IMR-90 (cell line): ENCODE measurements at regions not wholly inside any gene's neighbourhood (a gene's known extent, or its start where the extent isn't known, plus 50 kb on each side); places are given as distances from the start of the nearest gene placed in this dataset.

Experiments used
- ATAC-seq: fragments of 200-7000 bp; cut with Tn5 transposase; 2 replicates; pipeline ENCODE4 v1.9.1; 2020; ENCODE audit warnings: low read depth, mild to moderate bottlenecking, moderate library complexity
- BruUV-seq: library from RNA; stranded (reverse); fragments of 400-500 nt; replicated peaks from 2 replicates; lab custom pipeline; 2021; lab: Mats Ljungman, UMichigan
- CTCF ChIA-PET: fragments of 300-600 bp; formaldehyde crosslinking; extraction: SDS; loops from one replicate; lab custom pipeline; 2021; ENCODE audit warnings: antibody characterized with exemption; lab: Yijun Ruan, JAX
- POLR2A ChIA-PET: fragments of 300-600 bp; sonication (Branson Sonifier 250); formaldehyde crosslinking; loops from one replicate; lab custom pipeline; 2022; ENCODE audit warnings: antibody characterized with exemption; ENCODE audit not compliant: unreplicated experiment; lab: Charles Lee
- DNase-seq: peaks from one replicate; pipeline ENCODE4 v3.0.0; 2013
- H2AFZ ChIP-seq: replicated peaks from 2 replicates; pipeline ENCODE3; 2013; ENCODE audit warnings: low read length, mild to moderate bottlenecking; ENCODE audit not compliant: poor library complexity
- H2AK5ac ChIP-seq: 2 replicates; pipeline ENCODE4 v1.6.1; 2013; ENCODE audit warnings: low read depth, low read length, inconsistent platforms
- H2AK9ac ChIP-seq: replicated peaks from 2 replicates; pipeline ENCODE3; 2013; ENCODE audit warnings: mild to moderate bottlenecking, low read depth, low read length, moderate library complexity; ENCODE audit not compliant: poor library complexity
- H2BK120ac ChIP-seq: 2 replicates; pipeline ENCODE4 v1.6.1; 2013; ENCODE audit warnings: low read depth, low read length, inconsistent platforms
- H2BK15ac ChIP-seq: 3 replicates; pipeline ENCODE4 v1.6.1; 2013; ENCODE audit warnings: low read depth, low read length, inconsistent platforms
- H2BK20ac ChIP-seq: 2 replicates; pipeline ENCODE4 v1.6.1; 2013; ENCODE audit warnings: low read depth, mild to moderate bottlenecking, inconsistent platforms, low read length, moderate library complexity
- H2BK5ac ChIP-seq: 2 replicates; pipeline ENCODE4 v1.6.1; 2013; ENCODE audit warnings: mild to moderate bottlenecking, low read depth, low read length, inconsistent platforms; ENCODE audit not compliant: poor library complexity, severe bottlenecking
- H3K14ac ChIP-seq: replicated peaks from 2 replicates; pipeline ENCODE4 v1.6.1; 2013; ENCODE audit warnings: low read depth, low read length, inconsistent platforms
- H3K18ac ChIP-seq: 2 replicates; pipeline ENCODE4 v1.6.1; 2013; ENCODE audit warnings: low read depth, low read length, control low read depth
- H3K23ac ChIP-seq: 2 replicates; pipeline ENCODE4 v1.6.1; 2013; ENCODE audit warnings: low read depth, low read length, inconsistent platforms
- H3K27ac ChIP-seq: 2 replicates; pipeline ENCODE4 v1.5.1; 2013; ENCODE audit warnings: mild to moderate bottlenecking, control low read depth, low read length; ENCODE audit not compliant: insufficient read depth
- H3K27me3 ChIP-seq: 2 replicates; pipeline ENCODE4 v1.6.1; 2013; ENCODE audit warnings: low read length; ENCODE audit not compliant: control insufficient read depth, insufficient read depth
- H3K36me3 ChIP-seq: 2 replicates; pipeline ENCODE4 v1.6.1; 2013; ENCODE audit warnings: low read length, mixed read lengths; ENCODE audit not compliant: control insufficient read depth, insufficient read depth
- H3K4ac ChIP-seq: 2 replicates; pipeline ENCODE4 v1.6.1; 2013; ENCODE audit warnings: low read depth, low read length, inconsistent platforms
- H3K4me1 ChIP-seq: 2 replicates; pipeline ENCODE4 v1.6.1; 2013; ENCODE audit warnings: low read length, mixed read lengths; ENCODE audit not compliant: control insufficient read depth, insufficient read depth
- H3K4me2 ChIP-seq: 2 replicates; pipeline ENCODE4 v1.6.1; 2013; ENCODE audit warnings: low read depth, mild to moderate bottlenecking, control low read depth, low read length, moderate library complexity
- H3K4me3 ChIP-seq: 2 replicates; pipeline ENCODE4 v1.5.1; 2013; ENCODE audit warnings: low read depth, mild to moderate bottlenecking, control low read depth, low read length, moderate library complexity; ENCODE audit not compliant: insufficient read depth
- H3K56ac ChIP-seq: 2 replicates; pipeline ENCODE4 v1.6.1; 2013; ENCODE audit warnings: low read length, inconsistent platforms; ENCODE audit not compliant: insufficient read depth; ENCODE audit errors: extremely low read depth
- H3K79me1 ChIP-seq, 2 experiments: 2 replicates each; pipeline ENCODE4 v1.6.1; 2013; ENCODE audit warnings: low read length in 2 of 2, inconsistent platforms in 1 of 2, low read depth in 1 of 2
- H3K9ac ChIP-seq: 2 replicates; pipeline ENCODE4 v1.6.1; 2013; ENCODE audit warnings: low read depth, low read length, control low read depth
- H3K9me1 ChIP-seq: 2 replicates; pipeline ENCODE4 v1.6.1; 2013; ENCODE audit warnings: low read length, inconsistent platforms; ENCODE audit not compliant: insufficient read depth
- H3K9me3 ChIP-seq: 2 replicates; pipeline ENCODE4 v1.6.1; 2013; ENCODE audit warnings: low read length; ENCODE audit not compliant: control insufficient read depth, insufficient read depth
- H4K20me1 ChIP-seq: 2 replicates; pipeline ENCODE4 v1.6.1; 2013; ENCODE audit warnings: low read length, inconsistent platforms; ENCODE audit not compliant: insufficient read depth
- H4K5ac ChIP-seq: 2 replicates; pipeline ENCODE4 v1.6.1; 2013; ENCODE audit warnings: mild to moderate bottlenecking, low read depth, low read length, control low read depth
- H4K8ac ChIP-seq, 2 experiments: 2 replicates each; pipeline ENCODE4 v1.6.1; 2013; ENCODE audit warnings: low read depth in 2 of 2, low read length in 2 of 2, control low read depth in 1 of 2, inconsistent platforms in 1 of 2
- H4K91ac ChIP-seq: 2 replicates; pipeline ENCODE4 v1.6.1; 2013; ENCODE audit warnings: low read depth, low read length, inconsistent platforms; ENCODE audit not compliant: insufficient read depth
- CEBPB ChIP-seq: IDR thresholded peaks from 2 replicates; pipeline ENCODE4 v1.6.1; 2012; ENCODE audit warnings: low read depth, low read length, improper control_type of control experiment
- CHD1 ChIP-seq: IDR thresholded peaks from 2 replicates; pipeline ENCODE4 v1.6.1; 2012; ENCODE audit warnings: low read depth, low read length, improper control_type of control experiment
- FOS ChIP-seq: fragments of 150-350 bp; IDR thresholded peaks from 2 replicates; pipeline ENCODE4 v1.6.1; 2016; ENCODE audit warnings: low read depth, low read length
- MAFK ChIP-seq: IDR thresholded peaks from 2 replicates; pipeline ENCODE4 v1.6.1; 2012; ENCODE audit warnings: low read depth, low read length, improper control_type of control experiment
- MAZ ChIP-seq: IDR thresholded peaks from 2 replicates; pipeline ENCODE4 v1.6.1; 2012; ENCODE audit warnings: low read depth, mild to moderate bottlenecking, low read length, improper control_type of control experiment, moderate library complexity, borderline replicate concordance
- POLR2A ChIP-seq: IDR thresholded peaks from 2 replicates; pipeline ENCODE4 v1.6.1; 2012; ENCODE audit warnings: mild to moderate bottlenecking, low read depth, low read length
- SMC3 ChIP-seq: fragments of 150-350 bp; IDR thresholded peaks from 2 replicates; pipeline ENCODE4 v1.6.1; 2016; ENCODE audit warnings: low read depth, mild to moderate bottlenecking, antibody characterized with exemption, low read length, moderate library complexity
- WGBS, 2 experiments: methylation state at CpG; one replicate each; pipeline versions ENCODE4 v1.1.5 to v1.1.7; 2013; ENCODE audit warnings: missing lambda C conversion rate in 2 of 2; ENCODE audit not compliant: insufficient read length in 1 of 2; ENCODE audit errors: extremely low coverage in 2 of 2; 5-methylcytosine and 5-hydroxymethylcytosine counted together
- dilution Hi-C: fragments of 300-500 bp; cut with HindIII; formaldehyde crosslinking; loops from one replicate; pipeline ENCODE4 v1.14.3; 2018; ENCODE audit warnings: low sequenced_read_pairs; ENCODE audit not compliant: unreplicated experiment
- in situ Hi-C: fragments of 300-500 bp; cut with MboI; formaldehyde crosslinking; loops from 3 replicates; pipeline ENCODE4 v1.14.3; 2019; ENCODE audit warnings: low sequenced_read_pairs, inconsistent platforms, mixed read lengths
- intact Hi-C: fragments of 100-400 bp; cut with micrococcal nuclease; formaldehyde crosslinking; loops from 2 replicates; pipeline ENCODE4 v1.10.0; 2022
- TF ChIP-seq, protein P1 (sequence below): conservative IDR thresholded peaks from 2 replicates; pipeline ENCODE4 v1.5.1; 2012; ENCODE audit warnings: mild to moderate bottlenecking, low read depth, low read length, improper control_type of control experiment

DNA sequence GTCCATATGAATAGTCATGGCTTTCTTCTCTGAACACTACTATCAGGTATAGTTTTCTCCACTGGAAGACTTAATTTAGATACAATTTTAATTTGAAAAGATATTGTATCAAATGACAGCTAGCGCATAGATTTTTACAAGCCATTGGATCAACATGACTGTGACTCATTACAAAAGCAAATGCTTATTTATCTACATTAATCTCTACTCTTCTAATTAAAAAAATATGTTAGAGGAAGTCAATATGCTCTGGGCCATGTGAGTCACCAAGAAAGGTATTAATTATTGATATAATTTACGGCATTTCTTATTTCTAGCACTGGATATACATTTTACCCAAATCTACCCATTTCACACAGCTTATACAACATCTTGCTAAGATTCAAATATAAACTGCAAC lies 800.3 kb upstream of the GBE1 start:
- Histone ChIP-seq H4K20me1 (no peaks in the 10 kb centered on the region), H3K4me3 (no peak overlapping the region), H2BK120ac (no peak overlapping the region), H2BK15ac (no peak overlapping the region), H3K14ac (no peak overlapping the region), H4K5ac (no peak overlapping the region), H3K27me3 (no peaks in the 10 kb centered on the region), H2AFZ (no peak overlapping the region), H2AK9ac (no peak overlapping the region), H3K56ac (no peak overlapping the region), H3K4me2 (no peak overlapping the region), H3K9me1 (no peaks in the 10 kb centered on the region), H4K8ac (no peak overlapping the region), H3K27ac (no peak overlapping the region), H2BK20ac (no peak overlapping the region), H3K18ac (no peak overlapping the region), H3K9me3 (peaks cover 6% of the 10 kb centered on the region; the same call in 1 of the 2 replicates), H3K79me1 (no peaks in the 10 kb centered on the region), H2BK5ac (no peak overlapping the region), H3K4ac (no peak overlapping the region), H3K9ac (no peak overlapping the region), H3K23ac (no peak overlapping the region), H2AK5ac (no peak overlapping the region), H3K4me1 (no peaks in the 10 kb centered on the region), H4K91ac (no peak overlapping the region), H3K36me3 (no peaks in the 10 kb centered on the region)
- no TSS peak for BruUV-seq
- ChIA-PET POLR2A (no interaction called here), CTCF (no interaction called here)
- no peak for ATAC-seq
- no CpG with 5 or more reads among the region's 2 CpGs for WGBS, 2 experiments
- in situ Hi-C loops: no loop called here
- dilution Hi-C loops: no loop called here
- TF ChIP-seq POLR2A (no peak), MAZ (no peak), CEBPB (no peak), SMC3 (no peak), FOS (no peak), CHD1 (no peak), MAFK (no peak)
- TF ChIP-seq, protein P1, sequence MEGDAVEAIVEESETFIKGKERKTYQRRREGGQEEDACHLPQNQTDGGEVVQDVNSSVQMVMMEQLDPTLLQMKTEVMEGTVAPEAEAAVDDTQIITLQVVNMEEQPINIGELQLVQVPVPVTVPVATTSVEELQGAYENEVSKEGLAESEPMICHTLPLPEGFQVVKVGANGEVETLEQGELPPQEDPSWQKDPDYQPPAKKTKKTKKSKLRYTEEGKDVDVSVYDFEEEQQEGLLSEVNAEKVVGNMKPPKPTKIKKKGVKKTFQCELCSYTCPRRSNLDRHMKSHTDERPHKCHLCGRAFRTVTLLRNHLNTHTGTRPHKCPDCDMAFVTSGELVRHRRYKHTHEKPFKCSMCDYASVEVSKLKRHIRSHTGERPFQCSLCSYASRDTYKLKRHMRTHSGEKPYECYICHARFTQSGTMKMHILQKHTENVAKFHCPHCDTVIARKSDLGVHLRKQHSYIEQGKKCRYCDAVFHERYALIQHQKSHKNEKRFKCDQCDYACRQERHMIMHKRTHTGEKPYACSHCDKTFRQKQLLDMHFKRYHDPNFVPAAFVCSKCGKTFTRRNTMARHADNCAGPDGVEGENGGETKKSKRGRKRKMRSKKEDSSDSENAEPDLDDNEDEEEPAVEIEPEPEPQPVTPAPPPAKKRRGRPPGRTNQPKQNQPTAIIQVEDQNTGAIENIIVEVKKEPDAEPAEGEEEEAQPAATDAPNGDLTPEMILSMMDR: no peak
- DNase-seq: no peak
- intact Hi-C loops: no loop called here
